ENCODE measurements at regions not wholly inside any gene's neighbourhood (a gene's known extent, or its start where the extent isn't known, plus 50 kb on each side); places are given as distances from the start of the nearest gene placed in this dataset.

- BruUV-seq (replicated peaks), result no TSS peak
- peaks cover 3% of the 10 kb centered on the region for H3K27me3 Mint-ChIP-seq (ENCODE audit: insufficient read depth, unreplicated experiment)
- no peaks in the 10 kb centered on the region for H3K4me1 ChIP-seq
- no peaks in the 10 kb centered on the region for H3K4me1 Mint-ChIP-seq (ENCODE audit: low read depth, unreplicated experiment)
- no peaks in the 10 kb centered on the region for H3K9me3 ChIP-seq
- no peak overlapping the region for H3K27ac Mint-ChIP-seq (ENCODE audit: unreplicated experiment)
- no peaks in the 10 kb centered on the region for H3K27me3 ChIP-seq (replicated peaks; ENCODE audit: control insufficient read depth, insufficient read depth, low read length)
- no peak for DNase-seq
- ChIA-PET POLR2A (no interaction called here), CTCF (no interaction called here)
- no peaks in the 10 kb centered on the region for H3K36me3 ChIP-seq (ENCODE audit: control insufficient read depth, insufficient read depth, low read length)
- TF ChIP-seq CTCF (IDR thresholded peaks at IDR 0.05; ENCODE audit: insufficient read depth in 1 of 2, low read depth in 1 of 2, low read length in 1 of 2, severe bottlenecking in 1 of 2, unreplicated experiment in 1 of 2), result no peak
- no peaks in the 10 kb centered on the region for H3K9me3 Mint-ChIP-seq (ENCODE audit: unreplicated experiment)
- no peaks in the 10 kb centered on the region for H3K36me3 Mint-ChIP-seq (ENCODE audit: insufficient read depth, unreplicated experiment)
- intact Hi-C loops (cut with micrococcal nuclease; ENCODE audit: unreplicated experiment), result no loop called here
- H3K4me3 Mint-ChIP-seq (ENCODE audit: unreplicated experiment), result no peak overlapping the region
- H3K4me3 ChIP-seq (ENCODE audit: low read depth, low read length), result no peak overlapping the region
These were observed 89.7 kb upstream of the KLF13 start for GRCh38 chr15:31237043-31237324.

GRCh38 chr15:31238906-31239305, 87.7 kb upstream of the KLF13 start:
- Histone ChIP-seq H3K4me3 (ENCODE audit: low read depth, low read length) (no peak overlapping the region), H3K4me1 (no peaks in the 10 kb centered on the region), H3K9me3 (no peaks in the 10 kb centered on the region), H3K27me3 (replicated peaks; ENCODE audit: control insufficient read depth, insufficient read depth, low read length) (no peaks in the 10 kb centered on the region), H3K36me3 (ENCODE audit: control insufficient read depth, insufficient read depth, low read length) (no peaks in the 10 kb centered on the region)
- BruUV-seq (replicated peaks), result no TSS peak
- intact Hi-C loops (cut with micrococcal nuclease; ENCODE audit: unreplicated experiment), result no loop called here
- Mint-ChIP-seq H3K36me3 (ENCODE audit: insufficient read depth, unreplicated experiment) (no peaks in the 10 kb centered on the region), H3K4me3 (ENCODE audit: unreplicated experiment) (no peak overlapping the region), H3K9me3 (ENCODE audit: unreplicated experiment) (no peaks in the 10 kb centered on the region), H3K27ac (ENCODE audit: unreplicated experiment) (no peak overlapping the region), H3K27me3 (ENCODE audit: insufficient read depth, unreplicated experiment) (peaks cover under 1% of the 10 kb centered on the region), H3K4me1 (ENCODE audit: low read depth, unreplicated experiment) (no peaks in the 10 kb centered on the region)
- POLR2A ChIA-PET, result no interaction called here
- CTCF ChIA-PET, result no interaction called here
- no peak for TF ChIP-seq CTCF (IDR thresholded peaks at IDR 0.05; ENCODE audit: insufficient read depth in 1 of 2, low read depth in 1 of 2, low read length in 1 of 2, severe bottlenecking in 1 of 2, unreplicated experiment in 1 of 2)
- DNase-seq, result peak in 1 of 2 experiments; percentile 9

- no peaks in the 10 kb centered on the region for H3K27me3 ChIP-seq (replicated peaks; ENCODE audit: control insufficient read depth, insufficient read depth, low read length)
- H3K9me3 Mint-ChIP-seq (ENCODE audit: unreplicated experiment), result no peaks in the 10 kb centered on the region
- CTCF ChIA-PET, result no interaction called here
- POLR2A ChIA-PET, result no interaction called here
- H3K27ac Mint-ChIP-seq (ENCODE audit: unreplicated experiment), result no peak overlapping the region
- H3K4me1 Mint-ChIP-seq (ENCODE audit: low read depth, unreplicated experiment), result no peaks in the 10 kb centered on the region
- no peak for TF ChIP-seq CTCF (IDR thresholded peaks at IDR 0.05; ENCODE audit: insufficient read depth in 1 of 2, low read depth in 1 of 2, low read length in 1 of 2, severe bottlenecking in 1 of 2, unreplicated experiment in 1 of 2)
- H3K4me1 ChIP-seq, result no peaks in the 10 kb centered on the region
- H3K4me3 Mint-ChIP-seq (ENCODE audit: unreplicated experiment), result no peak overlapping the region
- intact Hi-C loops (cut with micrococcal nuclease; ENCODE audit: unreplicated experiment), result no loop called here
- BruUV-seq (replicated peaks), result no TSS peak
- peak in 1 of 2 experiments; percentile 0 for DNase-seq
- H3K9me3 ChIP-seq, result no peaks in the 10 kb centered on the region
- peaks cover 4% of the 10 kb centered on the region for H3K27me3 Mint-ChIP-seq (ENCODE audit: insufficient read depth, unreplicated experiment)
- H3K36me3 ChIP-seq (ENCODE audit: control insufficient read depth, insufficient read depth, low read length), result no peaks in the 10 kb centered on the region
- no peak overlapping the region for H3K4me3 ChIP-seq (ENCODE audit: low read depth, low read length)
- no peaks in the 10 kb centered on the region for H3K36me3 Mint-ChIP-seq (ENCODE audit: insufficient read depth, unreplicated experiment)
These were observed 87.2 kb upstream of the KLF13 start for GRCh38 chr15:31239409-31239808.

Measured in Caco-2 (cell line).